ENCODE measurements at regions not wholly inside any gene's neighbourhood (a gene's known extent, or its start where the extent isn't known, plus 50 kb on each side); places are given as distances from the start of the nearest gene placed in this dataset.

DNA sequence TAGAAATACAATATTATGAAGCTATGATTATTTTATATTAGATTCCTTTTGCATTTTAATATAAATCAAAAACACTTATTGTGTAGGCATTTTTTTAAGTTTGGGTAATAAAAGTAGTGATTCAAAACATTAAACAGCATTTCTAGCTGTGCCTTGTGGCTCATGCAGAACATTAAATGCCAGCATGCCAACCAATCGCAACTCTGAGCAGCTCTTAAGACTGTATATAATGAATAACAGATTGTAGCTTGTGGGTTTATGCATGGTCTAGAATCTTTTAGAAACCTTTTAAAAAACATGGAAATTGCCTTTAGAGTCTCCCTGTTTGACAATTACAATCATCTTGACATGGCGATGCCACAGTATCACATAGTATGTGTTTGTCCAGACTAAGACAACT, 903.8 kb downstream of the EFNA5 start:
- no peak for FAIRE-seq
- TF ChIP-seq, protein P1, sequence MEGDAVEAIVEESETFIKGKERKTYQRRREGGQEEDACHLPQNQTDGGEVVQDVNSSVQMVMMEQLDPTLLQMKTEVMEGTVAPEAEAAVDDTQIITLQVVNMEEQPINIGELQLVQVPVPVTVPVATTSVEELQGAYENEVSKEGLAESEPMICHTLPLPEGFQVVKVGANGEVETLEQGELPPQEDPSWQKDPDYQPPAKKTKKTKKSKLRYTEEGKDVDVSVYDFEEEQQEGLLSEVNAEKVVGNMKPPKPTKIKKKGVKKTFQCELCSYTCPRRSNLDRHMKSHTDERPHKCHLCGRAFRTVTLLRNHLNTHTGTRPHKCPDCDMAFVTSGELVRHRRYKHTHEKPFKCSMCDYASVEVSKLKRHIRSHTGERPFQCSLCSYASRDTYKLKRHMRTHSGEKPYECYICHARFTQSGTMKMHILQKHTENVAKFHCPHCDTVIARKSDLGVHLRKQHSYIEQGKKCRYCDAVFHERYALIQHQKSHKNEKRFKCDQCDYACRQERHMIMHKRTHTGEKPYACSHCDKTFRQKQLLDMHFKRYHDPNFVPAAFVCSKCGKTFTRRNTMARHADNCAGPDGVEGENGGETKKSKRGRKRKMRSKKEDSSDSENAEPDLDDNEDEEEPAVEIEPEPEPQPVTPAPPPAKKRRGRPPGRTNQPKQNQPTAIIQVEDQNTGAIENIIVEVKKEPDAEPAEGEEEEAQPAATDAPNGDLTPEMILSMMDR (optimal IDR thresholded peaks at IDR 0.05 in 1 of 3, IDR thresholded peaks at IDR 0.05 in 1 of 3, conservative IDR thresholded peaks at IDR 0.05 in 1 of 3; ENCODE audit: extremely low read depth in 1 of 3, insufficient read depth in 2 of 3, low read length in 3 of 3) = no peak
- TF ChIP-seq EZH2 (IDR thresholded peaks at IDR 0.05; ENCODE audit: low read length) = no peak
- H3K4me3 ChIP-seq (ENCODE audit: control insufficient read depth in 2 of 3, extremely low read depth in 1 of 3, insufficient read depth in 2 of 3, low read depth in 1 of 3, low read length in 3 of 3) = no peak overlapping the region
- H3K36me3 ChIP-seq (ENCODE audit: control insufficient read depth in 2 of 2, extremely low read depth in 1 of 2, insufficient read depth in 2 of 2, low read length in 2 of 2) = no peaks in the 10 kb centered on the region
- H3K4me2 ChIP-seq (ENCODE audit: control insufficient read depth, extremely low read depth, insufficient read depth, low read depth, low read length) = no peak overlapping the region
- dilution Hi-C loops (cut with MboI; ENCODE audit: extremely low pct_ligation_motif_present, low sequenced_read_pairs) = no loop called here
- no peaks in the 10 kb centered on the region for H3K27me3 ChIP-seq (ENCODE audit: control insufficient read depth, extremely low read depth, insufficient read depth, low read length)
- H3K27ac ChIP-seq (ENCODE audit: control insufficient read depth, insufficient read depth, low read length) = no peak overlapping the region
- no peak overlapping the region for H2AFZ ChIP-seq (ENCODE audit: control insufficient read depth, low read length)
- H3K9me1 ChIP-seq (ENCODE audit: control insufficient read depth, extremely low read depth, insufficient read depth, low read length) = no peaks in the 10 kb centered on the region
- no peaks in the 10 kb centered on the region for H3K79me2 ChIP-seq (ENCODE audit: control insufficient read depth, insufficient read depth, low read length)
- DNase-seq (ENCODE audit: low read depth, low spot score) = no peak
- H3K4me1 ChIP-seq (ENCODE audit: control insufficient read depth, extremely low read depth, insufficient read depth, low read length) = no peaks in the 10 kb centered on the region
- no peaks in the 10 kb centered on the region for H3K9me3 ChIP-seq (ENCODE audit: control insufficient read depth, low read depth, low read length)
- H3K9ac ChIP-seq (ENCODE audit: control insufficient read depth, extremely low read depth, insufficient read depth, low read length) = no peak overlapping the region
- H4K20me1 ChIP-seq (ENCODE audit: control insufficient read depth, extremely low read depth, insufficient read depth, low read length) = no peaks in the 10 kb centered on the region

DNA sequence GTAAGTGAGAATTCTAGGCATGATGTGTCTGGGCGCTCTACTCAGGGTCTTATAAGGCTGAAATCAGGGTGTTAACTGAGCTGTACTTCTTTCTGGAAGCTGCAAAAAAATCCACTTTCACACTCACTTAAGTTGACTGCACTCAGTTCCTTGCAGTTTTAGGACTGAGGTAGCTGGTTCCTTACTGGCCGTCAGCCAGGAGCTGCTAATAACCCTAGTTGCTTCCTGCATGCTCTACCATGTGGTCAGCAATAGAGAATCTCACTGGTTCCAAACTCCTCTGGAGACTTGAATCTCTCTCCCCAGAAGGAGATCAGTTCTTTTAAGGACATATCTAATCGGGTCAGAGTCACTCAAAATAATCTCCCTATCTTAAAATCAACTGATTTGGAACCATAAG, 911.2 kb downstream of the EFNA5 start:
- TF ChIP-seq EZH2 (IDR thresholded peaks at IDR 0.05; ENCODE audit: low read length) = no peak
- TF ChIP-seq, protein P1 (optimal IDR thresholded peaks at IDR 0.05 in 1 of 3, IDR thresholded peaks at IDR 0.05 in 1 of 3, conservative IDR thresholded peaks at IDR 0.05 in 1 of 3; ENCODE audit: extremely low read depth in 1 of 3, insufficient read depth in 2 of 3, low read length in 3 of 3) = no peak
- Histone ChIP-seq H4K20me1 (ENCODE audit: control insufficient read depth, extremely low read depth, insufficient read depth, low read length) (no peaks in the 10 kb centered on the region), H3K4me1 (ENCODE audit: control insufficient read depth, extremely low read depth, insufficient read depth, low read length) (no peaks in the 10 kb centered on the region), H3K4me2 (ENCODE audit: control insufficient read depth, extremely low read depth, insufficient read depth, low read depth, low read length) (no peak overlapping the region), H3K27me3 (ENCODE audit: control insufficient read depth, extremely low read depth, insufficient read depth, low read length) (no peaks in the 10 kb centered on the region), H3K27ac (ENCODE audit: control insufficient read depth, insufficient read depth, low read length) (no peak overlapping the region), H2AFZ (ENCODE audit: control insufficient read depth, low read length) (no peak overlapping the region), H3K9me3 (ENCODE audit: control insufficient read depth, low read depth, low read length) (no peaks in the 10 kb centered on the region), H3K9ac (ENCODE audit: control insufficient read depth, extremely low read depth, insufficient read depth, low read length) (no peak overlapping the region), H3K4me3 (ENCODE audit: control insufficient read depth in 2 of 3, extremely low read depth in 1 of 3, insufficient read depth in 2 of 3, low read depth in 1 of 3, low read length in 3 of 3) (no peak overlapping the region), H3K36me3 (ENCODE audit: control insufficient read depth in 2 of 2, extremely low read depth in 1 of 2, insufficient read depth in 2 of 2, low read length in 2 of 2) (no peaks in the 10 kb centered on the region), H3K79me2 (ENCODE audit: control insufficient read depth, insufficient read depth, low read length) (no peaks in the 10 kb centered on the region), H3K9me1 (ENCODE audit: control insufficient read depth, extremely low read depth, insufficient read depth, low read length) (no peaks in the 10 kb centered on the region)
- no peak for DNase-seq (ENCODE audit: low read depth, low spot score)
- dilution Hi-C loops (cut with MboI; ENCODE audit: extremely low pct_ligation_motif_present, low sequenced_read_pairs) = no loop called here
- FAIRE-seq = no peak
